B cell (primary cell): ENCODE measurements at regions not wholly inside any gene's neighbourhood (a gene's known extent, or its start where the extent isn't known, plus 50 kb on each side); places are given as distances from the start of the nearest gene placed in this dataset.

ENCODE experiments used
- ATAC-seq: fragments of 200-7000 bp; cut with Tn5 transposase; one replicate; pipeline ENCODE4 v1.10.0; 2021; ENCODE audit warnings: low read depth, mild to moderate bottlenecking, moderate number of reproducible peaks, moderate library complexity
- CTCF ChIA-PET: fragments of 350-600 bp; sonication (Branson Sonifier 250); formaldehyde crosslinking; loops from one replicate; lab custom pipeline; 2021; ENCODE audit warnings: antibody characterized with exemption, inconsistent platforms; lab: Charles Lee
- POLR2A ChIA-PET: fragments of 350-600 bp; sonication (Branson Sonifier 250); formaldehyde crosslinking; loops from one replicate; lab custom pipeline; 2021; ENCODE audit warnings: antibody characterized with exemption; lab: Charles Lee
- DNase-seq: peaks from one replicate; pipeline ENCODE4 v3.0.0; 2013
- H2AFZ ChIP-seq: 2 replicates; pipeline ENCODE4 v1.6.1; 2012; ENCODE audit warnings: mild to moderate bottlenecking, low read depth, low read length; ENCODE audit not compliant: insufficient read depth, poor library complexity, severe bottlenecking
- H3K27ac ChIP-seq, 2 donors: 1 replicate in 1 of 2; 2 replicates in 1 of 2; pipeline ENCODE4 v1.5.1; 2012 to 2013; ENCODE audit warnings: low read length in 2 of 2, mild to moderate bottlenecking in 2 of 2, moderate library complexity in 1 of 2
- H3K27me3 ChIP-seq, 4 experiments: fragments of 200-600 bp in 1 of 4; sonication (generic) in 1 of 4; replicated peaks in 1 of 4; 1 replicate in 2 of 4; 2 replicates in 2 of 4; pipeline versions ENCODE4 v1.6.1 to v1.7.0; 2013 to 2016; ENCODE audit warnings: low read length in 3 of 4, mild to moderate bottlenecking in 2 of 4, mixed read lengths in 1 of 4, moderate library complexity in 1 of 4; ENCODE audit not compliant: insufficient read depth in 4 of 4, control insufficient read depth in 3 of 4; ENCODE audit errors: control extremely low read depth in 1 of 4
- H3K36me3 ChIP-seq, 2 experiments: replicated peaks in 1 of 2; 1 replicate in 1 of 2; 2 replicates in 1 of 2; pipeline versions ENCODE4 v1.6.1 to v1.7.1; 2013; ENCODE audit warnings: low read length in 1 of 2; ENCODE audit not compliant: insufficient read depth in 2 of 2, control insufficient read depth in 1 of 2; ENCODE audit errors: control extremely low read depth in 1 of 2, extremely low read depth in 1 of 2
- H3K4me1 ChIP-seq, 2 donors: fragments of 200-600 bp in 1 of 2; sonication (generic) in 1 of 2; 1 replicate in 1 of 2; 2 replicates in 1 of 2; pipeline versions ENCODE4 v1.5.1 to v1.6.1; 2013 to 2017; ENCODE audit warnings: low read length in 2 of 2; ENCODE audit not compliant: control insufficient read depth in 2 of 2, insufficient read depth in 2 of 2
- H3K4me2 ChIP-seq: replicated peaks from 2 replicates; pipeline ENCODE3; 2012; ENCODE audit warnings: mild to moderate bottlenecking, low read depth, low read length; ENCODE audit not compliant: poor library complexity, severe bottlenecking
- H3K4me3 ChIP-seq, 5 experiments: fragments of 200-600 bp in 1 of 5; sonication (generic) in 1 of 5; 1 replicate in 3 of 5; 2 replicates in 2 of 5; pipeline versions ENCODE4 v1.5.1 to v1.7.0; 2011 to 2016; ENCODE audit warnings: low read length in 4 of 5, mild to moderate bottlenecking in 4 of 5, low read depth in 2 of 5, control low read depth in 1 of 5, moderate library complexity in 1 of 5; ENCODE audit not compliant: insufficient read depth in 1 of 5; ENCODE audit errors: control extremely low read depth in 1 of 5, extremely low read depth in 1 of 5
- H3K79me2 ChIP-seq: fragments of 200-600 bp; sonication (generic); one replicate; pipeline ENCODE4 v1.6.0; 2016; ENCODE audit warnings: low read length; ENCODE audit not compliant: control insufficient read depth, insufficient read depth
- H3K9ac ChIP-seq: fragments of 200-600 bp; sonication (generic); 2 replicates; pipeline ENCODE4 v1.6.1; 2017; ENCODE audit warnings: mild to moderate bottlenecking, low read length, moderate library complexity
- H3K9me3 ChIP-seq, 3 donors: one replicate each; pipeline versions ENCODE4 v1.6.1 to v1.7.1; 2013; ENCODE audit warnings: low read length in 2 of 3; ENCODE audit not compliant: control insufficient read depth in 2 of 3, insufficient read depth in 1 of 3; ENCODE audit errors: control extremely low read depth in 1 of 3
- H4K20me1 ChIP-seq: 2 replicates; pipeline ENCODE4 v1.6.0; 2012; ENCODE audit warnings: mild to moderate bottlenecking, low read length; ENCODE audit not compliant: insufficient read depth, control insufficient read depth, poor library complexity, severe bottlenecking
- H3K27ac Mint-ChIP-seq: one replicate; pipeline ENCODE4 v1.8.0; 2021; ENCODE audit warnings: mixed read lengths
- H3K27me3 Mint-ChIP-seq: one replicate; pipeline ENCODE4 v1.8.0; 2021; ENCODE audit warnings: mixed read lengths
- H3K4me1 Mint-ChIP-seq: one replicate; pipeline ENCODE4 v1.8.0; 2021; ENCODE audit warnings: mixed read lengths
- H3K4me3 Mint-ChIP-seq: one replicate; pipeline ENCODE4 v1.8.0; 2021; ENCODE audit warnings: mixed read lengths
- H3K9me3 Mint-ChIP-seq: one replicate; pipeline ENCODE4 v1.8.0; 2022; ENCODE audit warnings: mixed read lengths; ENCODE audit not compliant: insufficient read depth
- EZH2 ChIP-seq: IDR thresholded peaks from 2 replicates; pipeline ENCODE4 v1.6.1; 2012; ENCODE audit warnings: borderline replicate concordance, low read depth, mild to moderate bottlenecking, moderate library complexity, low read length; ENCODE audit not compliant: insufficient read depth, poor library complexity, severe bottlenecking
- WGBS: methylation state at CpG from one replicate; pipeline ENCODE4 v1.1.5; 2013; ENCODE audit warnings: missing lambda C conversion rate; ENCODE audit not compliant: insufficient coverage; 5-methylcytosine and 5-hydroxymethylcytosine counted together
- intact Hi-C: fragments of 100-400 bp; cut with micrococcal nuclease; formaldehyde crosslinking; loops from one replicate; pipeline ENCODE4 v1.10.0; 2022
- TF ChIP-seq, protein P1 (sequence below): fragments of 200-600 bp; IDR thresholded peaks from one replicate; pipeline ENCODE4 v1.8.0; 2022; ENCODE audit warnings: antibody characterized with exemption, mild to moderate bottlenecking

DNA sequence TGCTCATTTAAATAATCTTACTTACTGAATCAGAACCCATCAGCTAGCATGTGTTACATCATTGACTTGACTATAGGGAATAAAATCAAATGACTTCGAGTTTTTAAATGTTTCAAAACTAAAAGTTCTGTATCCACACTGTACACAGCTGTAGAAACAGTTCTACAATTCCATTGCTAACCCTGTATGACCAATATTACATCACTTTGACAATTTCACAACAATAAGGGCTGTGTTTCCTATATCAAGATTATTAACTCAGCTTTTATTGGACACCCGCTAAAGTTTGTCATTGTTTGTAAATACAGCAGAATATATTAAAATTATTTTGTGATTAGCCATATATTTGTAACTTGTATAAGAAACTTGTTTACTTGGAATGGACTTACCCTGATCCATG lies 540.8 kb downstream of the PRELID2 start:
- WGBS = no CpG with 5 or more reads among the region's 2 CpGs
- ATAC-seq = no peak
- CTCF ChIA-PET = no interaction called here

DNA sequence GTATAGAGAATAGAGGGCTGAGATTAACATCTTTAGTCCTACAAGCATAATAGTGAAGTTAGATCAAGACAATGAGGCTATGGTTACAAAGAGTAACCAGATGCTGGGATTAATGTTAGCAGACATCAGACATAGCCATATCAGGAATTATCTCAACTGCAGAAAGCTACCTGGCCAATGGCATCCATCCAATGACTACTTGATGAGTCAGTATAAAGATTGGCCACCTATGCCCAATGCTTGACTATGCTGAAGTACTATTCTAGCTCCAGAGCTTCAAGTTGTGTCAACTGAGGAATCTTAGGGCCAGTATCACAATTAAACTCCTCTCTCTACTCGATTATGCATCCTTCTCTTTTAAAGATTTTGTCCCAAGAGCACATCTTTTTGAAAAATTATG lies 541.4 kb downstream of the PRELID2 start:
- H3K9ac ChIP-seq = no peak overlapping the region
- intact Hi-C loops = no loop called here
- H3K4me2 ChIP-seq = no peak overlapping the region
- no peaks in the 10 kb centered on the region for H3K9me3 ChIP-seq
- H3K27me3 ChIP-seq = no peaks in the 10 kb centered on the region
- ATAC-seq (no peak), DNase-seq (no peak)
- no peaks in the 10 kb centered on the region for H3K4me1 ChIP-seq
- no peak overlapping the region for H3K27ac ChIP-seq
- Mint-ChIP-seq H3K27ac (no peak overlapping the region), H3K4me3 (no peak overlapping the region), H3K4me1 (no peaks in the 10 kb centered on the region), H3K27me3 (no peaks in the 10 kb centered on the region), H3K9me3 (no peaks in the 10 kb centered on the region)
- no peaks in the 10 kb centered on the region for H3K36me3 ChIP-seq
- TF ChIP-seq, protein P1, sequence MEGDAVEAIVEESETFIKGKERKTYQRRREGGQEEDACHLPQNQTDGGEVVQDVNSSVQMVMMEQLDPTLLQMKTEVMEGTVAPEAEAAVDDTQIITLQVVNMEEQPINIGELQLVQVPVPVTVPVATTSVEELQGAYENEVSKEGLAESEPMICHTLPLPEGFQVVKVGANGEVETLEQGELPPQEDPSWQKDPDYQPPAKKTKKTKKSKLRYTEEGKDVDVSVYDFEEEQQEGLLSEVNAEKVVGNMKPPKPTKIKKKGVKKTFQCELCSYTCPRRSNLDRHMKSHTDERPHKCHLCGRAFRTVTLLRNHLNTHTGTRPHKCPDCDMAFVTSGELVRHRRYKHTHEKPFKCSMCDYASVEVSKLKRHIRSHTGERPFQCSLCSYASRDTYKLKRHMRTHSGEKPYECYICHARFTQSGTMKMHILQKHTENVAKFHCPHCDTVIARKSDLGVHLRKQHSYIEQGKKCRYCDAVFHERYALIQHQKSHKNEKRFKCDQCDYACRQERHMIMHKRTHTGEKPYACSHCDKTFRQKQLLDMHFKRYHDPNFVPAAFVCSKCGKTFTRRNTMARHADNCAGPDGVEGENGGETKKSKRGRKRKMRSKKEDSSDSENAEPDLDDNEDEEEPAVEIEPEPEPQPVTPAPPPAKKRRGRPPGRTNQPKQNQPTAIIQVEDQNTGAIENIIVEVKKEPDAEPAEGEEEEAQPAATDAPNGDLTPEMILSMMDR = no peak
- no peak for TF ChIP-seq EZH2
- no peaks in the 10 kb centered on the region for H3K79me2 ChIP-seq
- H2AFZ ChIP-seq = no peak overlapping the region
- CTCF ChIA-PET = no interaction called here
- H4K20me1 ChIP-seq = no peaks in the 10 kb centered on the region
- no peak overlapping the region for H3K4me3 ChIP-seq
- POLR2A ChIA-PET = no interaction called here
- WGBS = no CpG with 5 or more reads among the region's 1 CpG

More for the DNA sequence above, 540.8 kb downstream of the PRELID2 start:
- Histone ChIP-seq H3K4me3 (no peak overlapping the region), H3K9ac (no peak overlapping the region), H3K4me1 (no peaks in the 10 kb centered on the region), H3K9me3 (no peaks in the 10 kb centered on the region), H3K27ac (no peak overlapping the region), H2AFZ (no peak overlapping the region), H3K79me2 (no peaks in the 10 kb centered on the region), H4K20me1 (no peaks in the 10 kb centered on the region), H3K4me2 (no peak overlapping the region), H3K36me3 (no peaks in the 10 kb centered on the region), H3K27me3 (no peaks in the 10 kb centered on the region)
- H3K4me1 Mint-ChIP-seq = no peaks in the 10 kb centered on the region
- TF ChIP-seq EZH2 = no peak
- TF ChIP-seq, protein P1 = no peak
- POLR2A ChIA-PET = no interaction called here
- DNase-seq = no peak
- no peaks in the 10 kb centered on the region for H3K27me3 Mint-ChIP-seq
- intact Hi-C loops = no loop called here
- H3K27ac Mint-ChIP-seq = no peak overlapping the region
- no peaks in the 10 kb centered on the region for H3K9me3 Mint-ChIP-seq
- H3K4me3 Mint-ChIP-seq = no peak overlapping the region
